Coronary artery (tissue), 2 donors: ENCODE measurements at regions not wholly inside any gene's neighbourhood (a gene's known extent, or its start where the extent isn't known, plus 50 kb on each side); places are given as distances from the start of the nearest gene placed in this dataset.
A peak's percentile ranks its signal among the peaks of the same experiment; 100 is the strongest.

ENCODE experiments used
- DNase-seq: peaks from one replicate; pipeline ENCODE4 v3.0.0-alpha.2; 2017; ENCODE audit warnings: low spot score
- H3K27ac ChIP-seq, 2 donors: fragments of 200-600 bp; sonication (generic); one replicate each; pipeline ENCODE4 v1.5.1; 2016 to 2019
- H3K4me3 ChIP-seq: fragments of 200-600 bp; sonication (generic); 2 replicates; pipeline ENCODE4 v1.5.1; 2016; ENCODE audit warnings: mild to moderate bottlenecking, moderate library complexity
- CTCF ChIP-seq: fragments of 200-600 bp; sonication (generic); IDR thresholded peaks from one replicate; pipeline ENCODE4 v1.5.1; 2019; ENCODE audit warnings: antibody characterized with exemption

DNA sequence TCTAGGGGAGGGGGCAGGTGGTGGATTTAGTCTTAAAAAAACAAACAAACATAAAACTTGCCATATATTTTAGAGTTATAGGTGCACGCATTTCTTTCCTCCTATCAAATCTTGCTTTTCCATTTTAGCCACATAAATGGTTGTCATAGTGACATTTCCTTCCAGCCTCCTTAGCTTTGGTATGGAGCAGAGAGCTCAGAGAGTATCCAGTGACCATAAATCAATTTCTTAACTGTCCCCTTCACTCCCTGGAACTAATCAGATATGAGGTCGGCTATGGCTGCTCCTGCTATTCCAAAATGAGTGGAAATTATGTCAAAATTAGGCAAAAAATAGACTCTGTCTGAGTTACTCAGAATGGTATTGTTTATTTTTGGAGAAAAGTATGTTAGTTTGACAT, 164.5 kb downstream of the EBLN2 start:
- no peak for DNase-seq
- TF ChIP-seq CTCF = no peak
- Histone ChIP-seq H3K27ac (peak overlapping the region in 1 of 2 donors; percentile 44), H3K4me3 (no peak overlapping the region)

- Histone ChIP-seq H3K27ac (no peak overlapping the region), H3K4me3 (no peak overlapping the region)
- DNase-seq = no peak
- TF ChIP-seq CTCF = no peak
These were observed 166.5 kb downstream of the EBLN2 start for GRCh38 chr3:73228000-73228399.

- DNase-seq = no peak
- H3K27ac ChIP-seq = no peak overlapping the region
- no peak overlapping the region for H3K4me3 ChIP-seq
- TF ChIP-seq CTCF = no peak
These were observed 167.0 kb downstream of the EBLN2 start for GRCh38 chr3:73228437-73228836.

DNA sequence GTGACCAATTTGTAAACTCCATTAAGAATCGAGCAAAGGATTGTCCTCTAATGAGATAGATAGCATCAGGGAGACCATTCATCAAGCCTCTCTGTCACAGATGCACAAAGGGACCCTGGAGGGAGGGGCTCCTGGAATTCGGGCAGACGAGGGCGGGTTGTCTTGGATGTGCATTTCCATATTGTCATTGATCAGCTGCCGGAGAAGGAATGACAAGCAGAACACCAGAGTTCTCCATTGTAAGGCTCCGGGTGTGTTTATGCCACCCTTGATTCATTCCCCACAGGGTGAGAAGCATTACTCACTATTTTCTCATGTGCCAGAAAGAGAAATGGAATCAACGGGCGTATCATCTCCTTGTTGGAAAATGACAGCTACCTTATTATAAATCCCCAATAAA, 167.5 kb downstream of the EBLN2 start:
- DNase-seq = no peak
- no peak for TF ChIP-seq CTCF
- Histone ChIP-seq H3K4me3 (no peak overlapping the region), H3K27ac (no peak overlapping the region)

DNA sequence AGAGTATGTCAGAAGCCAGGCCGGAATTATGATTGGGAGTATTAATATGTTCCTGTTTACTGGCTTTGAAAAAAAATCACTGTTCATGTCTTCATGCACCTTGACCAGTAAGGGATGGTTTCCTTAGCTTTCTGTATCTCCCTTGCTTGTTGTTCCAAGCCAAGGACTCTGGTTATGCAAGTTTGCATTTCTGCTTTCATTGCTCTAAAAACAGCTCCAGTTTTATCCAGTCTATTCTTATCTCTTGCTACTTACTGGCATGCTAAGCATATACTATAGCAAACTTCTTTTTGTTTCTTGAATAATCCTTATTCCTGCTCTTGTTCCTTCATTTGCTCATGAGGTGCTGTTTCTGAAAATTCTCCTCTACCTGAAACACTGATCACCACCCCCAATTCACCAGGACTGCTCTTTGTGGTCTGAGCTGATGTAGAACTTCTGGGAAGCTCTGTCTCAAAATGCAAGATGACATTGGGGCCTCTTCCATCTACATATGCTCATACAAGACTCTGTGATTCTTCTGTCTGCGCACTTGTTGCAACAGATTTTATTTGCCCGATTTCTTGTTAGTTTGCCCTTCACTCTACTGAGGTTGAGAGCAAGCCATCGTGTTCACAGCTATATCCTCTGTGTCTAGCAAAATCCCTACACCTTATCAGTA, 173.0 kb downstream of the EBLN2 start:
- TF ChIP-seq CTCF = no peak
- H3K27ac ChIP-seq = no peak overlapping the region
- no peak for DNase-seq
- H3K4me3 ChIP-seq = no peak overlapping the region

DNA sequence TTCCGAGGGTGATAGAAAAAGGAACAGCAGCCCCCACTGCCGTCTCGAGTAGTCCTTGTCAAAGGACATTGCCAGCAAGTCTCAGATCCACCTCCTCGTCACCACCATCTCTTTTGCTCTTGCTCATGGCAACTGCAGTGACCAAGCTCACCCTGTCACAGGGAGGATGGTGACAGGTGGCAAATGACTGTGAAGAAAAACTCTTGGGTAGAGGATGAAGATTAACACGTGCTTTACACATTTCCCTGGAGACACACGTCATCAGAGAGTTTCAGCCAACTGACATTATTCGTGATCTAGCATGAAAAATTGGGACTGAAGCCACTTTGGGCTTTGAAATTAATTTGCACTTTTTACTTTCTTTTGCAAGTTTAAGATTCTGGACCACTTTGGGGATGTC, 174.3 kb downstream of the EBLN2 start:
- no peak overlapping the region for H3K27ac ChIP-seq
- no peak for DNase-seq
- TF ChIP-seq CTCF = no peak
- no peak overlapping the region for H3K4me3 ChIP-seq

GRCh38 chr3:73236867-73237266, 175.4 kb downstream of the EBLN2 start:
- no peak for TF ChIP-seq CTCF
- Histone ChIP-seq H3K27ac (no peak overlapping the region), H3K4me3 (no peak overlapping the region)
- no peak for DNase-seq
